ENCODE measurements at regions not wholly inside any gene's neighbourhood (a gene's known extent, or its start where the extent isn't known, plus 50 kb on each side); places are given as distances from the start of the nearest gene placed in this dataset.

- TF ChIP-seq, protein P1, sequence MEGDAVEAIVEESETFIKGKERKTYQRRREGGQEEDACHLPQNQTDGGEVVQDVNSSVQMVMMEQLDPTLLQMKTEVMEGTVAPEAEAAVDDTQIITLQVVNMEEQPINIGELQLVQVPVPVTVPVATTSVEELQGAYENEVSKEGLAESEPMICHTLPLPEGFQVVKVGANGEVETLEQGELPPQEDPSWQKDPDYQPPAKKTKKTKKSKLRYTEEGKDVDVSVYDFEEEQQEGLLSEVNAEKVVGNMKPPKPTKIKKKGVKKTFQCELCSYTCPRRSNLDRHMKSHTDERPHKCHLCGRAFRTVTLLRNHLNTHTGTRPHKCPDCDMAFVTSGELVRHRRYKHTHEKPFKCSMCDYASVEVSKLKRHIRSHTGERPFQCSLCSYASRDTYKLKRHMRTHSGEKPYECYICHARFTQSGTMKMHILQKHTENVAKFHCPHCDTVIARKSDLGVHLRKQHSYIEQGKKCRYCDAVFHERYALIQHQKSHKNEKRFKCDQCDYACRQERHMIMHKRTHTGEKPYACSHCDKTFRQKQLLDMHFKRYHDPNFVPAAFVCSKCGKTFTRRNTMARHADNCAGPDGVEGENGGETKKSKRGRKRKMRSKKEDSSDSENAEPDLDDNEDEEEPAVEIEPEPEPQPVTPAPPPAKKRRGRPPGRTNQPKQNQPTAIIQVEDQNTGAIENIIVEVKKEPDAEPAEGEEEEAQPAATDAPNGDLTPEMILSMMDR (conservative IDR thresholded peaks at IDR 0.05 in 1 of 2, IDR thresholded peaks at IDR 0.05 in 1 of 2; ENCODE audit: extremely low read depth in 1 of 2, insufficient read depth in 1 of 2, low read depth in 1 of 2, low read length in 2 of 2): no peak
- no peak for TF ChIP-seq EZH2 (IDR thresholded peaks at IDR 0.05; ENCODE audit: borderline replicate concordance, low read length)
Measured at GRCh38 chr7:137091396-137091795, 222.9 kb downstream of the CHRM2 start.
